Prostate gland (tissue), 2 donors: ENCODE measurements at regions not wholly inside any gene's neighbourhood (a gene's known extent, or its start where the extent isn't known, plus 50 kb on each side); places are given as distances from the start of the nearest gene placed in this dataset.

ENCODE experiments used
- POLR2A ChIP-seq: fragments of 450-650 bp; IDR thresholded peaks from one replicate; pipeline ENCODE4 v1.6.1; 2016; ENCODE audit warnings: antibody characterized with exemption, mild to moderate bottlenecking
- POLR2AphosphoS5 ChIP-seq: sonication (generic); formaldehyde crosslinking; IDR thresholded peaks from one replicate; pipeline ENCODE4 v1.6.1; 2017; ENCODE audit warnings: antibody characterized with exemption
- TF ChIP-seq, protein P1 (sequence below), 4 experiments: fragments of 200-600 bp in 2 of 4; fragments of 450-650 bp in 2 of 4; sonication (generic) in 2 of 4; IDR thresholded peaks; 1 replicate in 3 of 4; 2 replicates in 1 of 4; pipeline ENCODE4 v1.5.1; 2016 to 2019; ENCODE audit warnings: antibody characterized with exemption in 4 of 4, mild to moderate bottlenecking in 2 of 4, moderate library complexity in 2 of 4

DNA sequence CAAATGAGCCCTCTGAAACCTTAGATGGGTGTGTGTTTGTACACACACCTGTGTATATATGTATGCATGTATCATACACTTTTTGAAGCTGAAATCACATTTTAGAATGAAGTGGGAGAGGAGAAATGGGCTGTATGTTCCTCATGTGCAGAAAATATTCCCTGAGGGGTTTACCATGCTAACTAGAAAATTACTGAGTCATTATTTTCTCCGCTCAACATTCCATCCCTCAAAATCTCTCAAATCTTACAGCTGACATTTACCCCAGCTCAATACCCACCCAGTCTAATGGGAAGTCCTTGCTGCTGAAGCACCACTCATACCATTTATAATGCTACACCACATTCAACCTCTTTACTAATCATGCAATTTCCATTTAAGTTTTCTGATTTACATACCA is 138.6 kb downstream of the P2RY1 start:
- TF ChIP-seq POLR2AphosphoS5 = no peak
- TF ChIP-seq, protein P1, sequence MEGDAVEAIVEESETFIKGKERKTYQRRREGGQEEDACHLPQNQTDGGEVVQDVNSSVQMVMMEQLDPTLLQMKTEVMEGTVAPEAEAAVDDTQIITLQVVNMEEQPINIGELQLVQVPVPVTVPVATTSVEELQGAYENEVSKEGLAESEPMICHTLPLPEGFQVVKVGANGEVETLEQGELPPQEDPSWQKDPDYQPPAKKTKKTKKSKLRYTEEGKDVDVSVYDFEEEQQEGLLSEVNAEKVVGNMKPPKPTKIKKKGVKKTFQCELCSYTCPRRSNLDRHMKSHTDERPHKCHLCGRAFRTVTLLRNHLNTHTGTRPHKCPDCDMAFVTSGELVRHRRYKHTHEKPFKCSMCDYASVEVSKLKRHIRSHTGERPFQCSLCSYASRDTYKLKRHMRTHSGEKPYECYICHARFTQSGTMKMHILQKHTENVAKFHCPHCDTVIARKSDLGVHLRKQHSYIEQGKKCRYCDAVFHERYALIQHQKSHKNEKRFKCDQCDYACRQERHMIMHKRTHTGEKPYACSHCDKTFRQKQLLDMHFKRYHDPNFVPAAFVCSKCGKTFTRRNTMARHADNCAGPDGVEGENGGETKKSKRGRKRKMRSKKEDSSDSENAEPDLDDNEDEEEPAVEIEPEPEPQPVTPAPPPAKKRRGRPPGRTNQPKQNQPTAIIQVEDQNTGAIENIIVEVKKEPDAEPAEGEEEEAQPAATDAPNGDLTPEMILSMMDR (IDR thresholded peaks at IDR 0.05) = no peak
- TF ChIP-seq POLR2A = no peak
